H1 (cell line): ENCODE measurements at regions not wholly inside any gene's neighbourhood (a gene's known extent, or its start where the extent isn't known, plus 50 kb on each side); places are given as distances from the start of the nearest gene placed in this dataset.

Experiments
- CTCF ChIA-PET: fragments of 300-600 bp; sonication (Branson Sonifier 250); formaldehyde crosslinking; loops from one replicate; lab custom pipeline; 2021; ENCODE audit not compliant: partially characterized antibody; lab: Charles Lee
- POLR2A ChIA-PET: fragments of 300-600 bp; sonication (Branson Sonifier 250); formaldehyde crosslinking; loops from one replicate; lab custom pipeline; 2021; ENCODE audit warnings: inconsistent platforms; ENCODE audit not compliant: partially characterized antibody; lab: Charles Lee
- DNase-seq, 2 experiments: peaks; one replicate each; pipeline versions ENCODE4 v3.0.0 to v3.0.0-alpha.2; 2010 to 2022; ENCODE audit warnings: low spot score in 2 of 2, low read depth in 1 of 2, mixed read lengths in 1 of 2
- FAIRE-seq: peaks from 2 replicates; lab custom pipeline; 2011; peaks lifted over from hg19 to GRCh38; lab: Jason Lieb, UNC
- H2AFZ ChIP-seq: 2 replicates; pipeline ENCODE4 v1.8.1; 2012; ENCODE audit warnings: low read length, inconsistent platforms
- H2AK5ac ChIP-seq: 2 replicates; pipeline ENCODE4 v1.6.1; 2013; ENCODE audit warnings: low read depth, low read length
- H2BK120ac ChIP-seq: replicated peaks from 2 replicates; pipeline ENCODE3; 2013; ENCODE audit warnings: low read depth, low read length, inconsistent platforms
- H2BK12ac ChIP-seq: 2 replicates; pipeline ENCODE4 v1.6.1; 2013; ENCODE audit warnings: low read depth, low read length
- H2BK15ac ChIP-seq: 2 replicates; pipeline ENCODE4 v1.6.1; 2013; ENCODE audit warnings: low read length
- H2BK20ac ChIP-seq: 2 replicates; pipeline ENCODE4 v1.6.1; 2013; ENCODE audit warnings: low read length
- H2BK5ac ChIP-seq: 2 replicates; pipeline ENCODE4 v1.6.1; 2013; ENCODE audit warnings: low read depth, low read length
- H3K14ac ChIP-seq: 2 replicates; pipeline ENCODE4 v1.6.1; 2013; ENCODE audit warnings: inconsistent platforms; ENCODE audit not compliant: insufficient read length
- H3K18ac ChIP-seq: 2 replicates; pipeline ENCODE4 v1.6.1; 2013; ENCODE audit warnings: low read length; ENCODE audit errors: extremely low read depth
- H3K23ac ChIP-seq: 2 replicates; pipeline ENCODE4 v1.6.1; 2013; ENCODE audit warnings: inconsistent platforms; ENCODE audit not compliant: insufficient read length
- H3K23me2 ChIP-seq: 2 replicates; pipeline ENCODE4 v1.6.1; 2013; ENCODE audit warnings: low read depth, low read length
- H3K27ac ChIP-seq: 2 replicates; pipeline ENCODE4 v1.6.1; 2011; ENCODE audit warnings: low read depth, low read length, inconsistent platforms
- H3K27me3 ChIP-seq, 4 experiments: replicated peaks in 1 of 4; 1 replicate in 1 of 4; 2 replicates in 3 of 4; pipeline versions ENCODE4 v1.6.1 to v1.8.1; 2011 to 2013; ENCODE audit warnings: low read length in 3 of 4, mild to moderate bottlenecking in 3 of 4, inconsistent platforms in 2 of 4, mixed read lengths in 2 of 4, moderate library complexity in 1 of 4; ENCODE audit not compliant: control insufficient read depth in 3 of 4, insufficient read depth in 3 of 4; ENCODE audit errors: extremely low read depth in 1 of 4
- H3K36me3 ChIP-seq, 4 experiments: 2 replicates each; pipeline versions ENCODE4 v1.6.1 to v1.8.1; 2011 to 2013; ENCODE audit warnings: mild to moderate bottlenecking in 4 of 4, low read length in 3 of 4, moderate library complexity in 2 of 4, control low read depth in 1 of 4, inconsistent platforms in 1 of 4; ENCODE audit not compliant: insufficient read depth in 4 of 4, control insufficient read depth in 2 of 4
- H3K4ac ChIP-seq: replicated peaks from 2 replicates; pipeline ENCODE3; 2013; ENCODE audit warnings: low read length, low read depth, mixed read lengths, inconsistent platforms; ENCODE audit not compliant: insufficient read length
- H3K4me1 ChIP-seq, 4 experiments: replicated peaks in 1 of 4; 1 replicate in 1 of 4; 2 replicates in 3 of 4; pipeline versions ENCODE4 v1.6.1 to v1.8.1; 2011 to 2013; ENCODE audit warnings: low read length in 3 of 4, inconsistent platforms in 2 of 4, mixed read lengths in 1 of 4; ENCODE audit not compliant: insufficient read depth in 4 of 4, control insufficient read depth in 3 of 4
- H3K4me2 ChIP-seq, 2 experiments: 2 replicates each; pipeline versions ENCODE4 v1.6.1 to v1.8.1; 2011 to 2013; ENCODE audit warnings: low read depth in 2 of 2, low read length in 2 of 2, control low read depth in 1 of 2, inconsistent platforms in 1 of 2, mild to moderate bottlenecking in 1 of 2; ENCODE audit not compliant: insufficient read depth in 1 of 2
- H3K4me3 ChIP-seq, 4 experiments: fragments of 200-600, 300-600 bp in 1 of 4; sonication (generic), shearing (Covaris generic), sonication (Bioruptor Twin) in 1 of 4; 2 replicates each; pipeline versions ENCODE4 v1.5.1 to v1.8.1; 2011 to 2016; ENCODE audit warnings: low read length in 4 of 4, low read depth in 3 of 4, control low read depth in 2 of 4, inconsistent platforms in 2 of 4, mild to moderate bottlenecking in 2 of 4, mixed read lengths in 1 of 4, moderate library complexity in 1 of 4; ENCODE audit not compliant: insufficient read depth in 2 of 4; ENCODE audit errors: extremely low read depth in 1 of 4
- H3K56ac ChIP-seq: replicated peaks from 2 replicates; pipeline ENCODE3; 2013; ENCODE audit warnings: low read depth, mild to moderate bottlenecking, mixed read lengths, low read length, inconsistent platforms; ENCODE audit not compliant: insufficient read length
- H3K79me1 ChIP-seq: 2 replicates; pipeline ENCODE4 v1.6.1; 2013; ENCODE audit warnings: low read depth, low read length, control low read depth
- H3K79me2 ChIP-seq, 2 experiments: 2 replicates each; pipeline versions ENCODE4 v1.6.1 to v1.8.1; 2012 to 2013; ENCODE audit warnings: low read length in 2 of 2, mild to moderate bottlenecking in 2 of 2, inconsistent platforms in 1 of 2; ENCODE audit not compliant: insufficient read depth in 2 of 2, control insufficient read depth in 1 of 2
- H3K9ac ChIP-seq, 4 experiments: replicated peaks in 1 of 4; 1 replicate in 1 of 4; 2 replicates in 3 of 4; pipeline versions ENCODE4 v1.6.1 to v1.8.1; 2011 to 2013; ENCODE audit warnings: low read depth in 3 of 4, low read length in 3 of 4, control low read depth in 2 of 4, mild to moderate bottlenecking in 2 of 4, moderate library complexity in 2 of 4, inconsistent platforms in 1 of 4; ENCODE audit errors: extremely low read depth in 1 of 4
- H3K9me3 ChIP-seq, 2 experiments: 2 replicates each; pipeline versions ENCODE4 v1.6.1 to v1.8.1; 2012 to 2013; ENCODE audit warnings: mild to moderate bottlenecking in 2 of 2, moderate library complexity in 2 of 2, control low read depth in 1 of 2, inconsistent platforms in 1 of 2, low read depth in 1 of 2, low read length in 1 of 2, mixed read lengths in 1 of 2; ENCODE audit not compliant: insufficient read depth in 2 of 2
- H4K20me1 ChIP-seq, 2 experiments: replicated peaks in 1 of 2; 2 replicates each; pipeline versions ENCODE3 to v1.8.1; 2011 to 2013; ENCODE audit warnings: inconsistent platforms in 2 of 2, low read length in 2 of 2, mild to moderate bottlenecking in 1 of 2; ENCODE audit not compliant: insufficient read depth in 2 of 2, control insufficient read depth in 1 of 2
- H4K5ac ChIP-seq: 2 replicates; pipeline ENCODE4 v1.6.1; 2013; ENCODE audit warnings: low read length, low read depth, mixed read lengths, inconsistent platforms; ENCODE audit not compliant: insufficient read length
- H4K8ac ChIP-seq: 2 replicates; pipeline ENCODE4 v1.8.0; 2013; ENCODE audit warnings: mild to moderate bottlenecking, moderate library complexity, low read length, inconsistent platforms; ENCODE audit not compliant: insufficient read depth; ENCODE audit errors: extremely low read depth
- H4K91ac ChIP-seq: replicated peaks from 2 replicates; pipeline ENCODE3; 2013; ENCODE audit warnings: low read length, mixed read lengths, inconsistent platforms; ENCODE audit not compliant: insufficient read length
- BACH1 ChIP-seq: IDR thresholded peaks from 2 replicates; pipeline ENCODE4 v1.6.1; 2012; ENCODE audit warnings: low read length, improper control_type of control experiment
- MAX ChIP-seq: IDR thresholded peaks from 2 replicates; pipeline ENCODE4 v1.6.1; 2012; ENCODE audit warnings: inconsistent platforms
- WGBS, 2 experiments: shearing (Covaris generic) in 1 of 2; methylation state at CpG; one replicate each; pipeline versions ENCODE4 v1.1.6 to v1.1.7; 2013 to 2015; ENCODE audit warnings: low lambda C conversion rate in 2 of 2, mixed read lengths in 2 of 2, inconsistent platforms in 1 of 2, low coverage in 1 of 2, missing lambda C conversion rate in 1 of 2; ENCODE audit not compliant: insufficient replicate concordance in 2 of 2, insufficient coverage in 1 of 2, insufficient read length in 1 of 2; ENCODE audit errors: extremely low coverage in 1 of 2, missing lambda C conversion rate in 1 of 2; 5-methylcytosine and 5-hydroxymethylcytosine counted together
- TF ChIP-seq, protein P1 (sequence below): IDR thresholded peaks from 2 replicates; pipeline ENCODE4 v1.6.1; 2011; ENCODE audit warnings: low read length, improper control_type of control experiment

- H3K36me3 ChIP-seq: no peaks in the 10 kb centered on the region
- no peak overlapping the region for H3K9ac ChIP-seq
- no peak overlapping the region for H2AFZ ChIP-seq
- H2AK5ac ChIP-seq: no peak overlapping the region
- no peak overlapping the region for H2BK120ac ChIP-seq
- H4K8ac ChIP-seq: no peak overlapping the region
- no peak overlapping the region for H3K4me2 ChIP-seq
- no peak overlapping the region for H2BK5ac ChIP-seq
- DNase-seq (no peak), FAIRE-seq (no peak)
- H2BK15ac ChIP-seq: no peak overlapping the region
- no peaks in the 10 kb centered on the region for H3K79me1 ChIP-seq
- no peak overlapping the region for H2BK20ac ChIP-seq
- H3K23ac ChIP-seq: no peak overlapping the region
- H3K18ac ChIP-seq: no peak overlapping the region
- no peaks in the 10 kb centered on the region for H3K9me3 ChIP-seq
- peaks cover 2% of the 10 kb centered on the region; the same call in 1 of the 2 replicates for H3K23me2 ChIP-seq
- H3K4me1 ChIP-seq: no peaks in the 10 kb centered on the region; a peak in 1 of 7 replicates
- H3K4ac ChIP-seq: no peak overlapping the region
- ChIA-PET POLR2A (no interaction called here), CTCF (no interaction called here)
- no peak overlapping the region for H3K56ac ChIP-seq
- H3K27ac ChIP-seq: no peak overlapping the region
- no peak overlapping the region for H4K91ac ChIP-seq
- WGBS, 2 experiments: 86% methylated on average over 2 of the region's 2 CpGs; no CpG with 5 or more reads in 1 of the 2 experiments
- H4K20me1 ChIP-seq: no peaks in the 10 kb centered on the region
- H3K14ac ChIP-seq: no peak overlapping the region
- H3K4me3 ChIP-seq: no peak overlapping the region
- H2BK12ac ChIP-seq: no peak overlapping the region
- H3K79me2 ChIP-seq: no peaks in the 10 kb centered on the region
- H4K5ac ChIP-seq: no peak overlapping the region
- TF ChIP-seq MAX (no peak), BACH1 (no peak)
- TF ChIP-seq, protein P1, sequence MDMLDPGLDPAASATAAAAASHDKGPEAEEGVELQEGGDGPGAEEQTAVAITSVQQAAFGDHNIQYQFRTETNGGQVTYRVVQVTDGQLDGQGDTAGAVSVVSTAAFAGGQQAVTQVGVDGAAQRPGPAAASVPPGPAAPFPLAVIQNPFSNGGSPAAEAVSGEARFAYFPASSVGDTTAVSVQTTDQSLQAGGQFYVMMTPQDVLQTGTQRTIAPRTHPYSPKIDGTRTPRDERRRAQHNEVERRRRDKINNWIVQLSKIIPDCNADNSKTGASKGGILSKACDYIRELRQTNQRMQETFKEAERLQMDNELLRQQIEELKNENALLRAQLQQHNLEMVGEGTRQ: no peak
- H3K27me3 ChIP-seq: no peaks in the 10 kb centered on the region
Measured at GRCh38 chr16:51713502-51713901, 562.4 kb upstream of the SALL1 start.
